Thyroid gland (tissue), 4 donors: ENCODE measurements at regions not wholly inside any gene's neighbourhood (a gene's known extent, or its start where the extent isn't known, plus 50 kb on each side); places are given as distances from the start of the nearest gene placed in this dataset.

Source experiments
- CTCF ChIP-seq, 6 experiments: fragments of 200-600 bp in 3 of 6; fragments of 450-650 bp in 3 of 6; sonication (generic) in 3 of 6; IDR thresholded peaks; one replicate each; pipeline ENCODE4 v1.5.1; 2016 to 2019; ENCODE audit warnings: antibody characterized with exemption in 6 of 6, mild to moderate bottlenecking in 2 of 6, inconsistent platforms in 1 of 6, moderate library complexity in 1 of 6
- POLR2A ChIP-seq, 2 donors: fragments of 450-650 bp; IDR thresholded peaks; one replicate each; pipeline ENCODE4 v1.6.1; 2017; ENCODE audit warnings: antibody characterized with exemption in 2 of 2, mild to moderate bottlenecking in 2 of 2, moderate library complexity in 1 of 2

GRCh38 chr1:14498839-14499238, 99.6 kb upstream of the KAZN start:
- TF ChIP-seq CTCF (IDR thresholded peaks at IDR 0.05) (no peak), POLR2A (IDR thresholded peaks at IDR 0.05) (no peak)
